ENCODE measurements at regions not wholly inside any gene's neighbourhood (a gene's known extent, or its start where the extent isn't known, plus 50 kb on each side); places are given as distances from the start of the nearest gene placed in this dataset.

DNA sequence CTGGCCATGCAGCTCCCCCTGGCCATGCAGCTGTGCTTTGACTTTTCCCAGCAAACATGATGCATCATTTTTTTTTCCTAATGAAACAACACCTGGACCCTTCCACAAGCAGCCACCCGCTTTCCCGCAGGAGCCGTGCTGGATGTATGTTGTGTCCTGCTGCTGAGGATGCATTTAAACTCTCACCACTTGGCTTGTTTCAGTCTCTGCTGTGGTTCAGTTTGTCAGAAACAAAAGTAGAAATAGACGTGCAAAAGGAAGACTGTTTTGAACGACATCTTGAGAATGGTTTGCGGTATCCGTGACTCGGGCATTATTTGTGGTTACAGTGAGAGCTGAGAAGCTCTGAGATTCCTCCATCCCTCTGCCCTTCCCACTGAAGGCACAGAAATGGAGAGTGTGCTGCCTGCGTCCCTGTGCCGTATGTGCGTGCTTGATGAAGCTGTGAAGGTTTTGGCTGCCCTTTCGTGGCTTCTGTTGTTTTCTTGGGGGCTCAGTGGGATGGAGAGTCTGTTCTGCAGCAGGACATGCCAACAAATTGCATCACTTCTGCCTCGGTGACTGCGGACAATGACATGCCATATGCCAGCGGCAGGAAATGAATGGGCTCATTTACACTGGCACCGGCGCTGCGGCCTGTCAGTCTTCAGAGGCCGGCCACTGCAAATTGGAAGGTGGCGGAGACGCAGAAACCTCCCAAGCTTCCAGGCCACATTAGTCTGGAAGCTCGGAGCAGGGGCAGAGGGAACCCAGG, 417.7 kb upstream of the SALL3 start:
- no peak overlapping the region for H3K27ac ChIP-seq (ENCODE audit: low read depth in 1 of 2, low read length in 1 of 2)
- no peaks in the 10 kb centered on the region for H3K4me1 ChIP-seq (ENCODE audit: control insufficient read depth in 2 of 2, insufficient read depth in 2 of 2, low read length in 2 of 2)
- peaks cover 3 to 17% of the 10 kb centered on the region in 2 donors for H3K9me3 ChIP-seq (ENCODE audit: control insufficient read depth in 2 of 2, insufficient read depth in 1 of 2, low read length in 1 of 2)
- WGBS, result 89% methylated on average over 22 of the region's 22 CpGs
- H3K27me3 ChIP-seq (ENCODE audit: control insufficient read depth in 2 of 2, insufficient read depth in 1 of 2, low read length in 1 of 2), result no peaks in the 10 kb centered on the region
- DNase-seq (ENCODE audit: low read depth in 6 of 9, low spot score in 9 of 9), result no peak
- no peak overlapping the region for H3K4me3 ChIP-seq (ENCODE audit: low read length in 2 of 2)
- H3K36me3 ChIP-seq (ENCODE audit: control insufficient read depth in 2 of 2, insufficient read depth in 2 of 2, low read length in 1 of 2), result no peaks in the 10 kb centered on the region

DNA sequence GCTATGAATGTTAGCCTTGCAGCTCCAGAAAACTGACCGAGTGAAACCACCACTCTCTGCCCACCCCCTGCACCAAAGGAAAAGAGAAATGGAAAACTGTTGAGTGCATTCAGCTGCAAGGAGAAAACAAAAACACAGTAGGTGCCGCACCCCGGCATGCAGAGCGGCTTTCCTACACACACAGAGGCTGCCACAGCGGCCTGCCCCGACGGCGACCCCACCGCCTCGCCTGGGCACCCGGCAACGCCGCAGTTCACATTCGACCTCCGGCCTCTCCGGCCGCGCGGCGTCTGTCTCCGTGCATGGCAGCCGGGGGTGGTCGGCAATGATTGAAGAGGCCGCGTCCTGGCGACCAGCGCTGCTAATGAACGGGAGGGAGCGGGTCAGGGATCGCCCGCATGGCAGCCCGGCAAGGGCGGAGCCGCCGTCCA, 417.1 kb upstream of the SALL3 start:
- peaks cover 1 to 17% of the 10 kb centered on the region in 2 donors for H3K9me3 ChIP-seq (ENCODE audit: control insufficient read depth in 2 of 2, insufficient read depth in 1 of 2, low read length in 1 of 2)
- no peaks in the 10 kb centered on the region for H3K27me3 ChIP-seq (ENCODE audit: control insufficient read depth in 2 of 2, insufficient read depth in 1 of 2, low read length in 1 of 2)
- no peaks in the 10 kb centered on the region for H3K36me3 ChIP-seq (ENCODE audit: control insufficient read depth in 2 of 2, insufficient read depth in 2 of 2, low read length in 1 of 2)
- H3K4me1 ChIP-seq (ENCODE audit: control insufficient read depth in 2 of 2, insufficient read depth in 2 of 2, low read length in 2 of 2), result no peaks in the 10 kb centered on the region
- H3K27ac ChIP-seq (ENCODE audit: low read depth in 1 of 2, low read length in 1 of 2), result no peak overlapping the region
- DNase-seq (ENCODE audit: low read depth in 6 of 9, low spot score in 9 of 9), result no peak
- WGBS, result 80% methylated on average over 35 of the region's 35 CpGs
- no peak overlapping the region for H3K4me3 ChIP-seq (ENCODE audit: low read length in 2 of 2)

DNA sequence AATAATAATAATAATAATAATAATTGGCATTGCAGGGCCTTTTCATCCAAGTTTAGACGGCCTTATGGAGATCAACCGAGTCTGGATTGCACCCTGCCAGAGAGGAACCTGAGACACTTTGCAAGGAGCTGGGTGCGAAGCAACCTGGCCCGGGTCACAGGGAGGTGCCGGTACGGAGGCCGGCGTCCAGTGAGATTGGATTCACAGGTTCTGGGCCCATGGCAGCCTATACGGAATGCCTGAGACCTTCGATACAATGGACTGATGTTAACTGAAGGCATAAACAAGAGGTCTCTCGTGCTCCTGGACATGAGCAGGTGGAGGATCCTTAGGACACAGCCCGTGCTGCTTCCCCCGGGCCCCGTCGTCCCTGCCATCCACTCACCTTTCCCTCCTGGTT, 416.5 kb upstream of the SALL3 start:
- no peak overlapping the region for H3K4me3 ChIP-seq (ENCODE audit: low read length in 2 of 2)
- H3K27ac ChIP-seq (ENCODE audit: low read depth in 1 of 2, low read length in 1 of 2), result no peak overlapping the region
- H3K9me3 ChIP-seq (ENCODE audit: control insufficient read depth in 2 of 2, insufficient read depth in 1 of 2, low read length in 1 of 2), result peaks cover 1 to 17% of the 10 kb centered on the region in 2 donors
- no peak for DNase-seq (ENCODE audit: low read depth in 6 of 9, low spot score in 9 of 9)
- 96% methylated on average over 15 of the region's 15 CpGs for WGBS
- no peaks in the 10 kb centered on the region for H3K36me3 ChIP-seq (ENCODE audit: control insufficient read depth in 2 of 2, insufficient read depth in 2 of 2, low read length in 1 of 2)
- no peaks in the 10 kb centered on the region for H3K27me3 ChIP-seq (ENCODE audit: control insufficient read depth in 2 of 2, insufficient read depth in 1 of 2, low read length in 1 of 2)
- no peaks in the 10 kb centered on the region for H3K4me1 ChIP-seq (ENCODE audit: control insufficient read depth in 2 of 2, insufficient read depth in 2 of 2, low read length in 2 of 2)

DNA sequence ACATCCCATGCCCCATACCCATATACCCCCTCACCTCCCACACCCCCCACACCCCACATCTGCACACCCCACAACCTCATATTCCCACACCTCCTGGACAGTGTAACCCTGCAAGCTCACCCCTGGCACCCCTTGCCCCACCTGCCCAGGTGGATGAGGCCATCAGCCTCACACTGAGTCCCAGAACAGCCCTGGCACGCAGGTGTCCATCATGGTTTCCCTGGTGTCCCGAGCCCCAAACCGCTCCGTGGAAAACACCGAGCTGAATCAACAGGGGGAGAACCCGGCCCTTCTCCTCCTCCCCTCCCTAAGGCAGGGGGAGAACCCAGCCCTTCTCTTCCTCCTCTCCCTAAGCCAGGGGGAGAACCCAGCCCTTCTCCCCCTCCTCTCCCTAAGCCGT, 415.6 kb upstream of the SALL3 start:
- Histone ChIP-seq H3K9me3 (ENCODE audit: control insufficient read depth in 2 of 2, insufficient read depth in 1 of 2, low read length in 1 of 2) (peaks cover 1 to 11% of the 10 kb centered on the region in 2 donors), H3K27ac (ENCODE audit: low read depth in 1 of 2, low read length in 1 of 2) (no peak overlapping the region), H3K4me1 (ENCODE audit: control insufficient read depth in 2 of 2, insufficient read depth in 2 of 2, low read length in 2 of 2) (no peaks in the 10 kb centered on the region), H3K4me3 (ENCODE audit: low read length in 2 of 2) (no peak overlapping the region), H3K36me3 (ENCODE audit: control insufficient read depth in 2 of 2, insufficient read depth in 2 of 2, low read length in 1 of 2) (no peaks in the 10 kb centered on the region), H3K27me3 (ENCODE audit: control insufficient read depth in 2 of 2, insufficient read depth in 1 of 2, low read length in 1 of 2) (no peaks in the 10 kb centered on the region)
- no peak for DNase-seq (ENCODE audit: low read depth in 6 of 9, low spot score in 9 of 9)
- 76% methylated on average over 7 of the region's 7 CpGs for WGBS

DNA sequence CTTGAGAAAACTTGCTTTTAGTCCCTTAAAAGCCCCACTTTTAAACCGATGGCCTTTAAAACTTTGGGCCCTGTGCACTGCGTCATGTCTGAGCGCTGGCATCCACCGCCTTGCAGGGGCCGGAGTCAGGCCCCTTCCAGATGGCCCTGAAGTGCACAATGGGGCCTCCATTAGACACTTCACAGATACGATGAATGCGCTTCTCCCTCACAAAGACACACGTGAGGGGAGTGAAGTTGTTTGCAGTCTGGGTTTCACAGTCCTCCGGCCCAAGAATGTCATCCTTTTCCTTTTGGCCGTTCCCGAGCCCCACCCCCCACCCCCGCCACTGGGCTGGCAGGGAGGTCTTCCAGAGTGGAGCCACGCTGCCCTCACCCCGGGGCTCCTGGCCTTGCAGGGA, 415.1 kb upstream of the SALL3 start:
- no peak for DNase-seq (ENCODE audit: low read depth in 6 of 9, low spot score in 9 of 9)
- WGBS, result 90% methylated on average over 14 of the region's 14 CpGs
- Histone ChIP-seq H3K4me1 (ENCODE audit: control insufficient read depth in 2 of 2, insufficient read depth in 2 of 2, low read length in 2 of 2) (no peaks in the 10 kb centered on the region), H3K36me3 (ENCODE audit: control insufficient read depth in 2 of 2, insufficient read depth in 2 of 2, low read length in 1 of 2) (no peaks in the 10 kb centered on the region), H3K27ac (ENCODE audit: low read depth in 1 of 2, low read length in 1 of 2) (no peak overlapping the region), H3K9me3 (ENCODE audit: control insufficient read depth in 2 of 2, insufficient read depth in 1 of 2, low read length in 1 of 2) (peaks cover 0 to 6% of the 10 kb centered on the region in 2 donors), H3K4me3 (ENCODE audit: low read length in 2 of 2) (no peak overlapping the region), H3K27me3 (ENCODE audit: control insufficient read depth in 2 of 2, insufficient read depth in 1 of 2, low read length in 1 of 2) (no peaks in the 10 kb centered on the region)

DNA sequence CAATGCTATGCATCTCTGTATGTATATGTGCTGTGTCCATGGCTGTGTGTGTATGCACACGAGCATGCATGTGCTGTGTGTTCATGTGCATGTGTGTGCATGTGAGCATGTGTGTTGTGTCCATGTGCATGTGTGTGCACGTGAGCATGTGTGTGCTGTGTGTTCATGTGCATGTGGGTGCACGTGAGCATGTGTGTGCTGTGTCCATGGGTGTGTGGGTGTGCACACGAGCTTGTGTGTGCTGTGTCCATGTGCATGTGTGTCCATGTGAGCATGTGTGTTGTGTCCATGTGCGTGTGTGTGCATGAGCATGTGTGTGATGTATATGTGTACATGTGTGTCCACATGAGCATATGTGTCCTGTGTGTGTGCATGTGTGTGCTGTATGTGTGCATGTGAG, 414.4 kb upstream of the SALL3 start:
- 92% methylated on average over 5 of the region's 5 CpGs for WGBS
- H3K9me3 ChIP-seq (ENCODE audit: control insufficient read depth in 2 of 2, insufficient read depth in 1 of 2, low read length in 1 of 2), result peaks cover 0 to 3% of the 10 kb centered on the region in 2 donors
- no peaks in the 10 kb centered on the region for H3K4me1 ChIP-seq (ENCODE audit: control insufficient read depth in 2 of 2, insufficient read depth in 2 of 2, low read length in 2 of 2)
- no peaks in the 10 kb centered on the region for H3K27me3 ChIP-seq (ENCODE audit: control insufficient read depth in 2 of 2, insufficient read depth in 1 of 2, low read length in 1 of 2)
- H3K36me3 ChIP-seq (ENCODE audit: control insufficient read depth in 2 of 2, insufficient read depth in 2 of 2, low read length in 1 of 2), result no peaks in the 10 kb centered on the region
- DNase-seq (ENCODE audit: low read depth in 6 of 9, low spot score in 9 of 9), result no peak
- H3K4me3 ChIP-seq (ENCODE audit: low read length in 2 of 2), result no peak overlapping the region
- H3K27ac ChIP-seq (ENCODE audit: low read depth in 1 of 2, low read length in 1 of 2), result no peak overlapping the region

DNA sequence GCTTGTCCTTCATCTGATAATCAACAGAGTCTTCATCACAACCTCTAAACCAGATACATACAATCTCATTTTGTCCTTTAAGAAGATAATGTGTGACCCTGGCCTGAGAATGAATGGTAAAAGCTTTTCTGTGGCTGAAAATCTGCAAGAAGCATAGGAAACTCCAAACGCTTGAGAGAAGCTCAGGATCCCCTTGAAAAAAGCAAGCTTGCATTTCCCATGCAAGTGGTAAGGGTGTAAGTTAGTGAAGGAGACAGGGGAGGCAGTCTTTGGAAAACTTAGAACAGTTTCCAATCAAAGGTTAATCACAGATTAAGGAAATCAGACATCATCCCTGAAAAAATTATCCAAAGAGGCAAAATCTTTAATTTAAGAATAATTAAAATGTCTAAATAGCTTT, 413.6 kb upstream of the SALL3 start:
- WGBS, result 94% methylated on average over 1 of the region's 1 CpG
- no peaks in the 10 kb centered on the region for H3K36me3 ChIP-seq (ENCODE audit: control insufficient read depth in 2 of 2, insufficient read depth in 2 of 2, low read length in 1 of 2)
- no peaks in the 10 kb centered on the region for H3K4me1 ChIP-seq (ENCODE audit: control insufficient read depth in 2 of 2, insufficient read depth in 2 of 2, low read length in 2 of 2)
- H3K27ac ChIP-seq (ENCODE audit: low read depth in 1 of 2, low read length in 1 of 2), result no peak overlapping the region
- no peaks in the 10 kb centered on the region for H3K27me3 ChIP-seq (ENCODE audit: control insufficient read depth in 2 of 2, insufficient read depth in 1 of 2, low read length in 1 of 2)
- H3K9me3 ChIP-seq (ENCODE audit: control insufficient read depth in 2 of 2, insufficient read depth in 1 of 2, low read length in 1 of 2), result peaks cover 0 to 3% of the 10 kb centered on the region in 2 donors
- DNase-seq (ENCODE audit: low read depth in 6 of 9, low spot score in 9 of 9), result no peak
- no peak overlapping the region for H3K4me3 ChIP-seq (ENCODE audit: low read length in 2 of 2)

DNA sequence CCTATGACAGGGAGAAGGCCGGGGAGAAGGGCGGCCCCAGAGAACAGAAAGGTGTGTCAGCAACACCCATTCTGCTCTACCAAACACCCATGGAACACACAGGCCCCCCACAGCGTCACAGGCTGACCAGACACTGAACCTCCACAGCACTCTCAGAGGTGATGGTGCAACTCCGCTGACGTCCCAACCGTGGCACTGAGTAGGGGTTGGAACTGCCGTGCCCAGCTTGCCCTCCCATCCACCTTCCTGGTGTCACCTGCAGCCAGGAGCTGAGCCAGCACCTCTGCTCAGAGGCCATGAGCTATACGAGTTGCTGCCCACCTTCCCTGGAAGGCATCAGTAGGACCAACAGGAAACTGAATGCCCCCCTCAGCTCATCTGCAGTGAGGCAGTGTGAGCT, 412.9 kb upstream of the SALL3 start:
- WGBS, result 94% methylated on average over 8 of the region's 8 CpGs

DNA sequence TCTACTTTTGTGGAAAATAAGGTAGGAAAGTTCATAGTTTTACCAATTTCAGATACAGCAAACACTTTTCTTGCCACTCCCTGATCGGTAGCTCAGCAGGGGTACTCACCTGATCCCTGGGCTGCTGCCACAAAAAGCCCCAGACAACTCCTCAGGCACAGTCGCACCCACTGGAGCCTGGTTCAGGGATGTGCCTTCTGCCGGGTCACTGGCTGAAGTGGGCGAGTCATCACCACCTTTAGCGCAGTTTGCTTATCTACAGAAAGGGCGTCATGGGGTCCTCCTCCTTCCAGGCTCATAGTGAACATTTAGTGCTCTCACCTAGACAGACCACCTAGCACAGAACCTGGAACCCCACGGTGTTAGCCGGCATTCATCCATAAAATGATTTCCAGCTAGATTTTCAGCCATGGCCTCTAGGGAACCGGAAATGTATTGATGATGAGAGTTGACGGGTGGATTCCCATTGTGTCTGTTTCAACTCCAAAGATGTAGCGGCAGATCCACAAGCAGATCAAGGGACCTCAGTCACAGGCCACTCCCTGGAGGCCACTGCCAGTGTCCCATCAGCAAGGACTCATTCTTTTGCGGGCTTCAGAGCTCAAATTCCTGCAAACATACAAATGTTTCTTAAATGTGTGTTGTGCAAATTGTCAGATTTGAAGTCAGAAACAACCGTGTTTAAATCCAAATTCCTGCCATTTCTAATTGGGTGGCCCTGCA, 408.4 kb upstream of the SALL3 start:
- Histone ChIP-seq H3K4me3 (ENCODE audit: low read length in 2 of 2) (no peak overlapping the region), H3K9me3 (ENCODE audit: control insufficient read depth in 2 of 2, insufficient read depth in 1 of 2, low read length in 1 of 2) (peaks cover 1 to 14% of the 10 kb centered on the region in 2 donors), H3K4me1 (ENCODE audit: control insufficient read depth in 2 of 2, insufficient read depth in 2 of 2, low read length in 2 of 2) (no peaks in the 10 kb centered on the region), H3K27ac (ENCODE audit: low read depth in 1 of 2, low read length in 1 of 2) (no peak overlapping the region), H3K36me3 (ENCODE audit: control insufficient read depth in 2 of 2, insufficient read depth in 2 of 2, low read length in 1 of 2) (no peaks in the 10 kb centered on the region), H3K27me3 (ENCODE audit: control insufficient read depth in 2 of 2, insufficient read depth in 1 of 2, low read length in 1 of 2) (no peaks in the 10 kb centered on the region)
- DNase-seq (ENCODE audit: low read depth in 6 of 9, low spot score in 9 of 9), result no peak
- 96% methylated on average over 13 of the region's 13 CpGs for WGBS

More for the DNA sequence above, 412.9 kb upstream of the SALL3 start:
- Histone ChIP-seq H3K27me3 (ENCODE audit: control insufficient read depth in 2 of 2, insufficient read depth in 1 of 2, low read length in 1 of 2) (no peaks in the 10 kb centered on the region), H3K36me3 (ENCODE audit: control insufficient read depth in 2 of 2, insufficient read depth in 2 of 2, low read length in 1 of 2) (no peaks in the 10 kb centered on the region), H3K27ac (ENCODE audit: low read depth in 1 of 2, low read length in 1 of 2) (no peak overlapping the region), H3K4me1 (ENCODE audit: control insufficient read depth in 2 of 2, insufficient read depth in 2 of 2, low read length in 2 of 2) (no peaks in the 10 kb centered on the region), H3K9me3 (ENCODE audit: control insufficient read depth in 2 of 2, insufficient read depth in 1 of 2, low read length in 1 of 2) (peaks cover 0 to 3% of the 10 kb centered on the region in 2 donors), H3K4me3 (ENCODE audit: low read length in 2 of 2) (no peak overlapping the region)
- no peak for DNase-seq (ENCODE audit: low read depth in 6 of 9, low spot score in 9 of 9)

Measured in thymus (tissue), 11 donors.